ENCODE measurements at regions not wholly inside any gene's neighbourhood (a gene's known extent, or its start where the extent isn't known, plus 50 kb on each side); places are given as distances from the start of the nearest gene placed in this dataset.

DNA sequence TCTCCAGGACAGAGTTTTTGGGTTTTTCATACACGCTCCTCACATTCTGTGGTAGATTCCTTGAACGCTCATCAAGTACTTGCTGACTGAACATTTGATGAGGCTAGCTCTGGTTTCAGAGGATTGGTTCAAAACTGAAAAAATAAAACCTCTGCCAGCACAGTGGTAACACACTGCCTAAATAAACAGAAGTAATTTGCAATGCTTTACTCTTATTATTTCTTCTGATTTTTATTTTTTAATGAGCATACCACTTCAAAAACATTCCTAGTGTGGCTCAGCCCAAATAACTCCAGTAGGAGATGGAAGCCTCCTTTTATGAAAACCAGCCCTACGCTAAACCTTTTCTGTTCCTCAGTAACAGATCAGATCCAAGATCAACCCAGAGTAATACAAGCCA is 72.0 kb upstream of the INTU start:
- TF ChIP-seq, protein P1, sequence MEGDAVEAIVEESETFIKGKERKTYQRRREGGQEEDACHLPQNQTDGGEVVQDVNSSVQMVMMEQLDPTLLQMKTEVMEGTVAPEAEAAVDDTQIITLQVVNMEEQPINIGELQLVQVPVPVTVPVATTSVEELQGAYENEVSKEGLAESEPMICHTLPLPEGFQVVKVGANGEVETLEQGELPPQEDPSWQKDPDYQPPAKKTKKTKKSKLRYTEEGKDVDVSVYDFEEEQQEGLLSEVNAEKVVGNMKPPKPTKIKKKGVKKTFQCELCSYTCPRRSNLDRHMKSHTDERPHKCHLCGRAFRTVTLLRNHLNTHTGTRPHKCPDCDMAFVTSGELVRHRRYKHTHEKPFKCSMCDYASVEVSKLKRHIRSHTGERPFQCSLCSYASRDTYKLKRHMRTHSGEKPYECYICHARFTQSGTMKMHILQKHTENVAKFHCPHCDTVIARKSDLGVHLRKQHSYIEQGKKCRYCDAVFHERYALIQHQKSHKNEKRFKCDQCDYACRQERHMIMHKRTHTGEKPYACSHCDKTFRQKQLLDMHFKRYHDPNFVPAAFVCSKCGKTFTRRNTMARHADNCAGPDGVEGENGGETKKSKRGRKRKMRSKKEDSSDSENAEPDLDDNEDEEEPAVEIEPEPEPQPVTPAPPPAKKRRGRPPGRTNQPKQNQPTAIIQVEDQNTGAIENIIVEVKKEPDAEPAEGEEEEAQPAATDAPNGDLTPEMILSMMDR (IDR thresholded peaks at IDR 0.05; ENCODE audit: low read depth, low read length, poor library complexity, severe bottlenecking) = no peak
- no peak for TF ChIP-seq EZH2phosphoT487 (IDR thresholded peaks at IDR 0.05; ENCODE audit: borderline replicate concordance, low read length)
